Mammary epithelial cell (primary cell): ENCODE measurements at regions not wholly inside any gene's neighbourhood (a gene's known extent, or its start where the extent isn't known, plus 50 kb on each side); places are given as distances from the start of the nearest gene placed in this dataset.

ENCODE experiments used
- CTCF ChIP-seq, 2 donors: IDR thresholded peaks in 1 of 2; conservative IDR thresholded peaks in 1 of 2; 2 replicates each; pipeline ENCODE4 v1.5.1; 2011 to 2012; ENCODE audit warnings: inconsistent platforms in 2 of 2, low read length in 2 of 2, mild to moderate bottlenecking in 2 of 2, control low read depth in 1 of 2, low read depth in 1 of 2; ENCODE audit not compliant: insufficient read depth in 1 of 2; ENCODE audit errors: extremely low read depth in 1 of 2
- EZH2 ChIP-seq: IDR thresholded peaks from 2 replicates; pipeline ENCODE4 v1.6.1; 2012; ENCODE audit warnings: low read length, inconsistent platforms, borderline replicate concordance

- TF ChIP-seq CTCF (conservative IDR thresholded peaks at IDR 0.05 in 1 of 2, IDR thresholded peaks at IDR 0.05 in 1 of 2; ENCODE audit: extremely low read depth in 1 of 2, insufficient read depth in 1 of 2, low read depth in 1 of 2, low read length in 2 of 2) = no peak
- no peak for TF ChIP-seq EZH2
These were observed 68.6 kb upstream of the TMEM45B start for GRCh38 chr11:129747071-129747470.
